ENCODE measurements at regions not wholly inside any gene's neighbourhood (a gene's known extent, or its start where the extent isn't known, plus 50 kb on each side); places are given as distances from the start of the nearest gene placed in this dataset.
"Not testable (repeated sequence)": the region's sequence is repeated elsewhere in the genome, so short reads cannot be mapped to it uniquely, and the experiment has no call there.

DNA sequence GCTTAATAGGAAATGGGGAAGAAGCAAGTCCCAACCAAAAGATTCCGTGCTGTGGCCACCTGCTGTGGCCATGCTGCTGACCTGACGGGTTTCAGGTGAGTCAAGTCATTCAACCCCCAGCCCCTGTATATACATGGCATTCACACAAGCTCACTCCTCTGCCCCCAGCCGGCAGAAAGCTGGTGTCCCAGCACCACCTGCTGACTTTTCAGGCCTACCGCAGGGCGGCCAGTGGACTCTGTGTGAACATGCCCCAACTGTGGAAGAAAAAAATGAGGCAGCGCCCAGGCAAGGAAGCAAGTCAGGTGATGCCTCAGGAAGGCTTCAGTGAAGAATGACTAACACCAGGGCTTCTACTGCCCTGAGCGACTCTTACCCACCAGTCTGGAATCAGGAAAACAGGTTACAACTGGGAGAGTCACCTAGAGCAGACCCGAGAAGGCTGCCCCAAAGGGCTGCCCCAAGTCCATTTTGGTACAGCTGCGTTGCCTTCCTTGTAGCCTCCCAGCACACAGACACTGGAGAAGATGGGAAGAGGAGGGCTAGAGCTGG is 536.5 kb downstream of the TP53TG3F start:
- H3K27ac ChIP-seq (replicated peaks); H3K4me3 ChIP-seq; H3K27me3 ChIP-seq (ENCODE audit: low read depth); intact Hi-C loops (cut with micrococcal nuclease); H3K4me1 ChIP-seq; H3K36me3 ChIP-seq; H3K9me3 ChIP-seq (replicated peaks): not testable (repeated sequence)
- DNase-seq, result peak; percentile 20
- TF ChIP-seq, protein P1, sequence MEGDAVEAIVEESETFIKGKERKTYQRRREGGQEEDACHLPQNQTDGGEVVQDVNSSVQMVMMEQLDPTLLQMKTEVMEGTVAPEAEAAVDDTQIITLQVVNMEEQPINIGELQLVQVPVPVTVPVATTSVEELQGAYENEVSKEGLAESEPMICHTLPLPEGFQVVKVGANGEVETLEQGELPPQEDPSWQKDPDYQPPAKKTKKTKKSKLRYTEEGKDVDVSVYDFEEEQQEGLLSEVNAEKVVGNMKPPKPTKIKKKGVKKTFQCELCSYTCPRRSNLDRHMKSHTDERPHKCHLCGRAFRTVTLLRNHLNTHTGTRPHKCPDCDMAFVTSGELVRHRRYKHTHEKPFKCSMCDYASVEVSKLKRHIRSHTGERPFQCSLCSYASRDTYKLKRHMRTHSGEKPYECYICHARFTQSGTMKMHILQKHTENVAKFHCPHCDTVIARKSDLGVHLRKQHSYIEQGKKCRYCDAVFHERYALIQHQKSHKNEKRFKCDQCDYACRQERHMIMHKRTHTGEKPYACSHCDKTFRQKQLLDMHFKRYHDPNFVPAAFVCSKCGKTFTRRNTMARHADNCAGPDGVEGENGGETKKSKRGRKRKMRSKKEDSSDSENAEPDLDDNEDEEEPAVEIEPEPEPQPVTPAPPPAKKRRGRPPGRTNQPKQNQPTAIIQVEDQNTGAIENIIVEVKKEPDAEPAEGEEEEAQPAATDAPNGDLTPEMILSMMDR (IDR thresholded peaks at IDR 0.05; ENCODE audit: borderline replicate concordance), result peak; percentile 57

DNA sequence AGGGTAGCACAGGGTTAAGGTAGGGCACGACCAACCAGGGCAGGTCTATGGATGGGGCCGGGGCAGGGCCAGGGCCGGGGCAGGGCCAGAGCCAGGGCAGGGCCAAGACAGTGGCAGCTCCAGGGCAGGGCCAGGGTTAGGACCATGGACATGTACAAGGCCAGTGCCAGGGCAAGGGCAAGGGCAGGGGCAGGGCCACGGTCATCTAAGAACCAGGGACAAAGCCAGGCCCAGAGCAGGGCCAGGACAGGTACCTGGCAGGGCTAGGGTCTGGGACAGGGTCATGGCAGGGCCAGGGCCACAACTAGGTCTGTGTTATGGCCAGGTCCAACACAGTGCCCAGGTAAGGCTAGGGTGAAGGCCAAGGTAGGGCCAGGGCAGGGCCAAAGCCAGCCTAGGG is 541.8 kb downstream of the TP53TG3F start:
- H3K9me3 ChIP-seq (replicated peaks); DNase-seq; H3K27ac ChIP-seq (replicated peaks); intact Hi-C loops (cut with micrococcal nuclease); H3K27me3 ChIP-seq (ENCODE audit: low read depth); H3K4me1 ChIP-seq; H3K4me3 ChIP-seq; H3K36me3 ChIP-seq: not testable (repeated sequence)

DNA sequence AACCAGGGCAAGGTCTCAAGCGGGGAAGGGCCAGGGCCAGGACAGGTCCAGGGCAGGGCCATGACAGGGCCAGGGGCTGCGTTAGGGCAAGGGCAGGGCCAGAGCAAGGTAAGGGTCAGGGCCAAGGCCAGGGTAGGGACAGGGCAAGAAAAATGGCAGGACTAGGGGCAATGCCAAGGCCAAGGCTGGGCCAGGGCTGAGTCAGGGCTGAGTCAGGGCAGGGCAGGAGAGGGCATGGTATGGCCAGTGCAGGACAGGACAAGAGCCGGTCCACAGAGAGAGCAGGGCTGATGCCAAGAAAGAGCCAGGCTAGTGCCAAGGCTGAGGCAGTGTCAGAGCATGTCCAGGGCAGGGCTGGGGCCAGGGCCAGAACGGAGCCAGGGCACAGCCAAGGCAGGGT is 542.5 kb downstream of the TP53TG3F start:
- H3K27ac ChIP-seq (replicated peaks); H3K36me3 ChIP-seq; DNase-seq; H3K27me3 ChIP-seq (ENCODE audit: low read depth); intact Hi-C loops (cut with micrococcal nuclease); H3K4me3 ChIP-seq; H3K9me3 ChIP-seq (replicated peaks); H3K4me1 ChIP-seq: not testable (repeated sequence)

DNA sequence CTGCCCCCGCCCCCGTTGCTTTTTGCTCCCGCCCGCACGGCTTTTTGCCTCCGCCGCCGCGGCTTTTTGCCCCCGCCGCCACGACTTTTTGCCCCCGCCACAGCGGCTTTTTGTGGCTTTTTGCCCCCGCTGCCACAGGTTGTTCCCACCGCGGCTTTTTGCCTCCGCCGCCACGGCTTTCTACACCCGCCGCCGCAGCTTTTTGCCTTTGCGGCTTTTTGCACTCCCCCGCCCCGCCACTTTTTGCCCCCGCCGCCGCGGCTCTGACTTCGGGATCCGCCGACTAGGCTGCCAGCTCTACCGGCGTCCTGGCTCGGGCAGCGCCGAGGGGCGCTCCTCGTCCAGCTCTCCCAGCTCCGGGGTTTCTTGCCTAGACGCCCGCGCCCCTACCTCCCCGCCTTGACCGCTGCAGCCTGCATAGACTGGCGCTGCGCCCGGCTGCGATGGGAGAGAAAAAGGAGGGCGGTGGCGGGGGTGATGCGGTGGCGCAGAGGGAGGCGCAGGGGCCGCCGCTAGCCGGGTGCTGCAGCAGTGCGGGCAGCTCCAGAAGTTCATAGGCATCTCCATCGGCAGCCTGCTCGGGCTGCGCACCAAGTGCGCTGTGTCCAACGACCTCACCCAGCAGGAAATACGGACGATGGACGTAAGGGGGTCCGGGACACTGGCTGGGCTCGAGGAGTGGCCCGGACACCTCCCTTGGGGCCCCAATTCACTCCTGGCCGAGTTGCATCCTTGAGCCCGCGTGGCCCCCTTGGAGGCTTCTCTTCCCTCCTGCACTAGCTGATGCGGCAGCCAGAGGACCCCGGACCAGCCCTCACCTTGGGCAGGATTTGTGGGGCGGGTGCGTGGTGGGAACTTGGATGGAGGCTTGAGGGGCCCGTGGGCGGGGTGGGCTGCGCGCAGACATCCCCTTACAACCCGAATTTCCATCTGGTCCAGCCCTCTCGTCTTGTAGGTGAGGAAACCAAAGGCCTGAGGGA is 555.7 kb downstream of the TP53TG3F start:
- H3K36me3 ChIP-seq; H3K27ac ChIP-seq (replicated peaks); DNase-seq; intact Hi-C loops (cut with micrococcal nuclease); H3K4me1 ChIP-seq; H3K9me3 ChIP-seq (replicated peaks): not testable (repeated sequence)
- peaks cover 47% of the 10 kb centered on the region for H3K27me3 ChIP-seq (ENCODE audit: low read depth)
- H3K4me3 ChIP-seq, result peak overlapping the region; percentile 30

DNA sequence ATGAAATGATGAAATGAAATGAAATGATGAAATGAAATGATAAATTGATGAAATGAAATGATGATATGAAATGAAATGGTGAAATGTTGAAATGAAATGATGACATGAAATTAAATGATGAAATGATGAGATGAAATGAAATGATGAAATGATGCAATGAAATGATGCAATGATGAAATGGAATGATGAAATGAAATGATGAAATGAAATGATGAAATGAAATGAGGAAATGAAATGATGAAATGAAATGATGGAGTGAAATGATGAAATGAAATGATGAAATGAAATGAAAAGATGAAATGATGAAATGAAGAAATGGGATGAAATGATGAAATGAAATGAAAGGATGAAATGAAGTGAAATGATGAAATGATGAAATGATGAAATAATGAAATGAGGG is 558.9 kb downstream of the TP53TG3F start:
- H3K4me3 ChIP-seq; H3K36me3 ChIP-seq; H3K9me3 ChIP-seq (replicated peaks); H3K27ac ChIP-seq (replicated peaks); H3K4me1 ChIP-seq; intact Hi-C loops (cut with micrococcal nuclease); DNase-seq: not testable (repeated sequence)
- H3K27me3 ChIP-seq (ENCODE audit: low read depth), result peaks cover 47% of the 10 kb centered on the region

DNA sequence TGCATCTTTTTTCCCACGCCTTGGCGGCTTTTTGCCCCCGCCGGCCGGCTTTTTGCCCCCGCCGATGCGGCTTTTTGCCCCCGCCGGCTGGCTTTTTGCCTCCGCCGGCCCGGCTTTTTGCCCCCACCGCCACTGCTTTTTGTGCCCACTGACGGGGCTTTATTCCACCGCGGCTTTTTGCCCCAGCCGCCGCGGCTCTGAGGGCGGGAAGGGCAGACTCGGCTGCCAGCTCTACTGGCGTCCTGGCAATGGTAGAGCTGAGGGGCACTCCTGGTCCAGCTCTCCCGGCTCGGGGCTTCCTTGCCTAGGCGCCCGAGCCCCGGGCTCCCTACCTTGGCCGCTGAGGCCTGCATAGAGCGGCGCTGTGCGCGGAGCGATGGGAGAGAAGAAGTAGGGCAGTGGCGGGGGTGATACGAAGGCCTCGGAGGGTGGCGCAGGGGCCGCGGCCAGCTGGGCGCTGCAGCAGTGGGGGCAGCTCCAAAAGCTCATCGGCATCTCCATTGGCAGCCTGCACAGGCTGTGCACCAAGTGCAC is 591.4 kb downstream of the TP53TG3F start:
- Histone ChIP-seq H3K36me3 (no peaks in the 10 kb centered on the region), H3K27me3 (ENCODE audit: low read depth) (peaks cover 43% of the 10 kb centered on the region), H3K4me1 (no peaks in the 10 kb centered on the region), H3K27ac (replicated peaks) (no peak overlapping the region), H3K4me3 (no peak overlapping the region), H3K9me3 (replicated peaks) (peaks cover 8% of the 10 kb centered on the region)
- intact Hi-C loops (cut with micrococcal nuclease), result no loop called here
- DNase-seq, result no peak
- TF ChIP-seq, protein P1 (IDR thresholded peaks at IDR 0.05; ENCODE audit: borderline replicate concordance), result no peak

DNA sequence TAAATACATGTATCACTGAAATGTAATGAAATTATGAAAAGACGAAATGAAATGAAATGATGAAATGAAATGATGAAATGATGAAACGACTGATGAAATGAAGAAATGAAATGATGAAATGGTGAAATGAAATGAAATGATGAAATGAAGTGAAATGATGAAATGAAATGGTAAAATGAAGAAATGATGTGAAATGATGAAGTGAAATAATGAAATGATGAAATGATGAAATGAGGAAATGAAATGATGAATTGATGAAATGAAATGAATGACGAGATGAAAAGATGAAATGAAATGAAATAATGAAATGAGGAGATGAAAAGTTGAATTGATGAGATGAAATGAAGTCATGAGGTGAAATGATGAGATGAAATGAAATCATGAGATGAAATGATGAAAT is 594.7 kb downstream of the TP53TG3F start:
- no peak overlapping the region for H3K4me3 ChIP-seq
- intact Hi-C loops (cut with micrococcal nuclease), result no loop called here
- H3K4me1 ChIP-seq, result no peaks in the 10 kb centered on the region
- H3K27ac ChIP-seq (replicated peaks), result no peak overlapping the region
- H3K9me3 ChIP-seq (replicated peaks), result peaks cover 8% of the 10 kb centered on the region
- peaks cover 32% of the 10 kb centered on the region for H3K27me3 ChIP-seq (ENCODE audit: low read depth)
- H3K36me3 ChIP-seq, result no peaks in the 10 kb centered on the region
- no peak for DNase-seq
- TF ChIP-seq, protein P1 (IDR thresholded peaks at IDR 0.05; ENCODE audit: borderline replicate concordance), result no peak
